Tibial nerve (tissue), 4 donors: ENCODE measurements at regions not wholly inside any gene's neighbourhood (a gene's known extent, or its start where the extent isn't known, plus 50 kb on each side); places are given as distances from the start of the nearest gene placed in this dataset.

ENCODE experiments used
- DNase-seq, 2 donors: peaks; one replicate each; pipeline ENCODE4 v3.0.0-alpha.2; 2019; ENCODE audit warnings: low spot score in 2 of 2
- H3K27ac ChIP-seq, 4 donors: fragments of 200-600 bp; sonication (generic) in 3 of 4; one replicate each; pipeline ENCODE4 v1.5.1; 2017 to 2019; ENCODE audit warnings: mild to moderate bottlenecking in 1 of 4
- H3K27me3 ChIP-seq, 2 donors: fragments of 200-600 bp; sonication (generic) in 1 of 2; one replicate each; pipeline versions ENCODE4 v1.5.1 to v1.6.0; 2017 to 2019
- H3K36me3 ChIP-seq, 3 donors: fragments of 200-600 bp; sonication (generic); one replicate each; pipeline ENCODE4 v1.5.1; 2018 to 2019
- H3K4me1 ChIP-seq, 4 donors: fragments of 200-600 bp; sonication (generic) in 3 of 4; one replicate each; pipeline ENCODE4 v1.5.1; 2017 to 2019
- H3K4me3 ChIP-seq, 4 donors: fragments of 200-600 bp; sonication (generic) in 3 of 4; one replicate each; pipeline ENCODE4 v1.5.1; 2017 to 2019; ENCODE audit warnings: mild to moderate bottlenecking in 1 of 4, moderate library complexity in 1 of 4
- H3K9me3 ChIP-seq, 4 donors: fragments of 200-600 bp; sonication (generic) in 3 of 4; one replicate each; pipeline ENCODE4 v1.5.1; 2017 to 2019
- EP300 ChIP-seq, 2 donors: sonication (generic); formaldehyde crosslinking; IDR thresholded peaks; one replicate each; pipeline ENCODE4 v1.6.1; 2017; ENCODE audit warnings: antibody characterized with exemption in 2 of 2, mild to moderate bottlenecking in 1 of 2
- POLR2A ChIP-seq, 2 donors: fragments of 450-650 bp; IDR thresholded peaks; one replicate each; pipeline ENCODE4 v1.6.1; 2017; ENCODE audit warnings: antibody characterized with exemption in 2 of 2, mild to moderate bottlenecking in 2 of 2, moderate library complexity in 2 of 2
- WGBS, 2 donors: methylation state at CpG; one replicate each; pipeline ENCODE4 v1.1.5; 2018; 5-methylcytosine and 5-hydroxymethylcytosine counted together
- TF ChIP-seq, protein P1 (sequence below), 5 experiments: fragments of 200-600 bp in 3 of 5; fragments of 450-650 bp in 2 of 5; sonication (generic) in 3 of 5; IDR thresholded peaks; one replicate each; pipeline ENCODE4 v1.5.1; 2016 to 2019; ENCODE audit warnings: antibody characterized with exemption in 5 of 5, mild to moderate bottlenecking in 3 of 5, moderate library complexity in 2 of 5

DNA sequence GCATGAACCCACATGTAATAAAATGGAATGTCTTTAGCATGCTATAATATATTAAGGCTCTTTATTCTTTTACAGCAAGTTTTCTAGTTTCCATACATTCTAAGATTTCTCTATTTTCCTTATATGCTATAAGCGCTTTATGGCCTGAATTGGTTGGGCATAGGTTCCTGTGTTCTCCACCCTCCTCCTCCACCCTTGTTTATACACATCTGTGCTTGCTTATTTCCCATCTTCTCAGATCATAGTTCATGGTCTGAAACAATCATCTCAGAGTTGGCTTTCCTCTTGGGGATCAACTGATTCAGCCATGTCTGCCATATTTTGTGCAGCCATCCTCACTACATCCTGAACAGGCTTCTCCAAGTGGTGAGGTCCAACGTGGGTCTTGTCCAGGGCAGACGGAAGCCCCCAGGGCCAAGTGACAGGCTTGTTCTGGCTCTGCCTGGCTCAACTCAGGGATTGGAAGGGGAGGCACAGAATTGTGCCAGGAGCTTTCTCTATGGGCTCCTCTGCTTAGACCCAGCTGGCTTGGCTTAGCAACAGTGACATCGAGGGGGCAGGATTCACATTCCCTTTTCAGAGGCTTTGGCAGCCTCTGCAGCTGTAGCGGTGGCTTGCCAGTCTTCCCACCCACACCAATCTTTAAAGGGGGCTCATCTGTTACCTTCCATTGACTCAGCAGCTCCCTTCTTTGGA is 327.3 kb downstream of the PTEN start:
- no peaks in the 10 kb centered on the region for H3K9me3 ChIP-seq
- H3K36me3 ChIP-seq = no peaks in the 10 kb centered on the region
- TF ChIP-seq, protein P1, sequence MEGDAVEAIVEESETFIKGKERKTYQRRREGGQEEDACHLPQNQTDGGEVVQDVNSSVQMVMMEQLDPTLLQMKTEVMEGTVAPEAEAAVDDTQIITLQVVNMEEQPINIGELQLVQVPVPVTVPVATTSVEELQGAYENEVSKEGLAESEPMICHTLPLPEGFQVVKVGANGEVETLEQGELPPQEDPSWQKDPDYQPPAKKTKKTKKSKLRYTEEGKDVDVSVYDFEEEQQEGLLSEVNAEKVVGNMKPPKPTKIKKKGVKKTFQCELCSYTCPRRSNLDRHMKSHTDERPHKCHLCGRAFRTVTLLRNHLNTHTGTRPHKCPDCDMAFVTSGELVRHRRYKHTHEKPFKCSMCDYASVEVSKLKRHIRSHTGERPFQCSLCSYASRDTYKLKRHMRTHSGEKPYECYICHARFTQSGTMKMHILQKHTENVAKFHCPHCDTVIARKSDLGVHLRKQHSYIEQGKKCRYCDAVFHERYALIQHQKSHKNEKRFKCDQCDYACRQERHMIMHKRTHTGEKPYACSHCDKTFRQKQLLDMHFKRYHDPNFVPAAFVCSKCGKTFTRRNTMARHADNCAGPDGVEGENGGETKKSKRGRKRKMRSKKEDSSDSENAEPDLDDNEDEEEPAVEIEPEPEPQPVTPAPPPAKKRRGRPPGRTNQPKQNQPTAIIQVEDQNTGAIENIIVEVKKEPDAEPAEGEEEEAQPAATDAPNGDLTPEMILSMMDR (IDR thresholded peaks at IDR 0.05) = no peak
- no peak for TF ChIP-seq EP300 (IDR thresholded peaks at IDR 0.05)
- TF ChIP-seq POLR2A (IDR thresholded peaks at IDR 0.05) = no peak
- no peak overlapping the region for H3K4me3 ChIP-seq
- H3K27me3 ChIP-seq = no peaks in the 10 kb centered on the region
- H3K27ac ChIP-seq = no peak overlapping the region
- no peak for DNase-seq
- 66 to 79% methylated on average over 5 of the region's 5 CpGs for WGBS, 2 donors
- peaks cover 0 to 10% (median 8%) of the 10 kb centered on the region in 4 donors for H3K4me1 ChIP-seq

DNA sequence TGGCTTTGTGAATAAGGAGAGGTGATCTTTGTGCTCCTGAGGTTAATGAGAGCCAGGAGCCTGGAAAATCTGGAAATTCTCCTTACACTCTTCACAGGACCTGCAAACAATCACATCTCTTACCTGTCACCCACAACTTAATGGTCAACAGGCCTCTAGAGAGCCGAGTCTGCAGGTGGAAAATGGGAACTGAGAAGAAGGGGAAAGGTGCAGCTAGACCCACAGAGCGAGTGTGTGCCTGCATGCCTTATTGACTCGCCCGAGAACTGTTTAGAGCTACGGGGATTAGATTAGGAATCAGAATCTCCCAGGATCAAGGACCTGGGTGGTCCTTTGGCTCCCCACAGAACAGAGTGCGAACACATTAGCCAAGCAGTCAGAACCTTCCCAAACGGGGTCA is 329.6 kb downstream of the PTEN start:
- H3K4me3 ChIP-seq = no peak overlapping the region
- TF ChIP-seq EP300 (IDR thresholded peaks at IDR 0.05) (no peak), POLR2A (IDR thresholded peaks at IDR 0.05) (no peak)
- TF ChIP-seq, protein P1 (IDR thresholded peaks at IDR 0.05) = no peak
- no peak for DNase-seq
- no peak overlapping the region for H3K27ac ChIP-seq
- 76 to 82% methylated on average over 7 of the region's 7 CpGs for WGBS, 2 donors
- H3K36me3 ChIP-seq = no peaks in the 10 kb centered on the region
- H3K4me1 ChIP-seq = peaks cover 0 to 17% (median 13%) of the 10 kb centered on the region in 4 donors
- no peaks in the 10 kb centered on the region for H3K27me3 ChIP-seq
- H3K9me3 ChIP-seq = no peaks in the 10 kb centered on the region

DNA sequence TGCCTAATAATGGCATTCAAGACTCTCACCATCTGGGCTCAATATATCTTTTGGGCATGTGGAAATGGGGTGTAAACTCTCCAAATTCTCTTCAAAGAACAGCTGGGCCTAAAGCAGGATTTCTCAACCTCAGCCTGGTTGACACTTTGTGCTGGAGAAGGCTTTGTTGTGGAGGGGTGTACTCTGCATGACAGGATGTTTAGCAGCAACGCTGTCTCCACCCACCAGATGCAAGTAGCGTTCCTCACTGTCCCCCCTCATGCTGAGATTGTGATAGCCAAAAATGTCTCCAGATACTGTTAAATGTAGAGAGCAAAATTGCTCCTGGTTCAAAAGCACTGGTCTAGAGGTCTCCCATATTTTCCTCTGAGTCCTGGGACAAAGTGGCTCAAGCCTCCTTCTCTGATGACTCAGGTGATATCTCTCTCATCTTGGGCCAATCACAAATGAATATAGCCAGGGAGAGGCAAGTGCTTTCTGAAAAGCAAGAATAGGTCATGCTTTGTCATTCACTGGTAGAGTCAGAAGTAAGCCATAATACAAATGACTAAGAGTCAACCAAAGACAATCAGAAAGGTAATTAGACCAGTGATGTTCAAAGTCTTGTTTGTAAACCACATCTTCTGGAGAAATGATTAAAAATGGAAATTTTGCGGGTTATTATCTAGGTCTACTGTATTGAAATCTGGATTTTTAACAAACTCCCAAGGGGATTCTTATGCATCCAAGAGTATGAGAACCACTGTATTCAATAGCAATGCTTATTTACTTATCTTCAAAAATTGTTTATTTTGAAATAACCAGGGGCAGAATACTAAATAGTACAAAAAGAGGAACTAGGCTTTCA is 330.8 kb downstream of the PTEN start:
- 84 to 92% methylated on average over 3 of the region's 3 CpGs for WGBS, 2 donors
- no peaks in the 10 kb centered on the region for H3K9me3 ChIP-seq
- no peaks in the 10 kb centered on the region for H3K36me3 ChIP-seq
- H3K27ac ChIP-seq = no peak overlapping the region
- H3K27me3 ChIP-seq = no peaks in the 10 kb centered on the region
- H3K4me3 ChIP-seq = no peak overlapping the region
- TF ChIP-seq EP300 (IDR thresholded peaks at IDR 0.05) (no peak), POLR2A (IDR thresholded peaks at IDR 0.05) (no peak)
- TF ChIP-seq, protein P1 (IDR thresholded peaks at IDR 0.05) = no peak
- no peak for DNase-seq
- H3K4me1 ChIP-seq = peaks cover 0 to 17% (median 13%) of the 10 kb centered on the region in 4 donors

DNA sequence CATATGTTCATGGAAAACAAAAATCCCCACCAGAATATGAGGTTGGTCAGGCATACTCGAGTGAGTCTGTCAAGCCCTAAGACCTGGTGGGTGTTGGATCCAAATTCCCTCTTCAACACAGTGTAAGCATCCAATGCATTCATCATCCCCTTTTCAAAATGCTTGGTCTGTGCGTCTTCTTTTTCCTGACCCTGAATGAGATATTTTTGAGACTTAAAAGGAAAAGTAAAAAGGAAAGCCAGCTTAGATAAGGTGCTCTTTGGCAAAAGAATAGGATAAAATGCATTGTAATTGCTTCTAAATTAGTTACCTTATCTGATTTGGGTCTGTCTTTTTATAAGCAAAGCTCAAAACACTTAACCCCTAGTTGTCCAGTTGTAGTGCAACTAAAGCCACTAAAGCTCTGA is 331.5 kb downstream of the PTEN start:
- Histone ChIP-seq H3K27me3 (no peaks in the 10 kb centered on the region), H3K4me3 (no peak overlapping the region), H3K27ac (peak overlapping the region in 1 of 4 donors; percentile 37), H3K9me3 (no peaks in the 10 kb centered on the region), H3K4me1 (peaks cover 0 to 18% (median 13%) of the 10 kb centered on the region in 4 donors), H3K36me3 (no peaks in the 10 kb centered on the region)
- DNase-seq = no peak
- 11 to 33% methylated on average over 2 of the region's 2 CpGs for WGBS, 2 donors
- TF ChIP-seq, protein P1 (IDR thresholded peaks at IDR 0.05) = no peak

DNA sequence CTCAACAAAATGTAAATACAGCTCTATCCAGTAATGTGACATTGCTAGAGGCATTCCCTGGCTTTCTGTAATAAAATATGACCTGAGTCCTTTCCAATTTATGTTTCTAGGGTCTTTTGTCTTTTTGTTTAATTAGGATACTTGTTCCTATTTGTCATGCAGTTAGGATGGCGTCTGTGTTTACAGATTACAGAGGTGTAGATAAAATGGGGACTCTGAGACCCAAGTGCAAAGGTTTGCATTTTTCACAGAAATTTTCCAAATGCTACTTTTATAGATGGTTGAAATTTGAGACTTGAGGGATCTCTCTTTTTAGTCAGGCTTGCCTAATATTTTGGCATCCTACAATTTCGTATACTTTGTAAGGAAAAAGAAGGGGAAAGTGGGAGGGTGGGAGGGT is 332.4 kb downstream of the PTEN start:
- TF ChIP-seq, protein P1 (IDR thresholded peaks at IDR 0.05) = no peak
- no peak for TF ChIP-seq EP300 (IDR thresholded peaks at IDR 0.05)
- TF ChIP-seq POLR2A (IDR thresholded peaks at IDR 0.05) = no peak
- Histone ChIP-seq H3K4me1 (peaks cover 0 to 23% (median 16%) of the 10 kb centered on the region in 4 donors), H3K4me3 (no peak overlapping the region), H3K9me3 (no peaks in the 10 kb centered on the region), H3K27me3 (no peaks in the 10 kb centered on the region), H3K27ac (peak overlapping the region in 1 of 4 donors; percentile 37), H3K36me3 (no peaks in the 10 kb centered on the region)
- 36 to 63% methylated on average over 2 of the region's 2 CpGs for WGBS, 2 donors
- DNase-seq = no peak
